ENCODE measurements at regions not wholly inside any gene's neighbourhood (a gene's known extent, or its start where the extent isn't known, plus 50 kb on each side); places are given as distances from the start of the nearest gene placed in this dataset.

DNA sequence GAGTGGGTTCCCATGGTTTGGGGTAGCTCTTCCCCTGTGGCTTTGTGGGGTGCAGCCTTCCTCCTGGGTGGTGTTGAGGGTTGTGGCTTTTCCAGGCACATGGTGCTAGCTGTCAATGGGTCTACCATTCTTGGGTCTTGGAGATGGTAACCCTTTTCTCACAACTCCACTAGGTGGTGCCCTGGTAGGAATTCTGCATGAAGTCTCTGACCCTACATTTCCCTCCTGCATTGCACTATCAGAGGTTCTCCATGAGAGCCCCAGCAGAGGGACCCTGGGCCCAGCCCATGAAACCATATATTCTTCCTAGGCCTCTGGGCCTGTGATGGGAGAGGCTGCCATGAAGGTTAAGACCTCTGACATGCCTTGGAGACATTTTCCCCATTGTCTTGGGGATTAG lies 1093.3 kb downstream of the SLC16A7 start:
- DNase-seq (ENCODE audit: extremely low spot score): no peak

GRCh38 chr12:60693019-60693626 lies 1097.3 kb downstream of the SLC16A7 start:
- ChIA-PET POLR2A (no interaction called here), CTCF (no interaction called here)
- no peak for TF ChIP-seq ELF4 (IDR thresholded peaks at IDR 0.05)
- TF ChIP-seq TARDBP (IDR thresholded peaks at IDR 0.05): no peak
- TF ChIP-seq, protein P1, sequence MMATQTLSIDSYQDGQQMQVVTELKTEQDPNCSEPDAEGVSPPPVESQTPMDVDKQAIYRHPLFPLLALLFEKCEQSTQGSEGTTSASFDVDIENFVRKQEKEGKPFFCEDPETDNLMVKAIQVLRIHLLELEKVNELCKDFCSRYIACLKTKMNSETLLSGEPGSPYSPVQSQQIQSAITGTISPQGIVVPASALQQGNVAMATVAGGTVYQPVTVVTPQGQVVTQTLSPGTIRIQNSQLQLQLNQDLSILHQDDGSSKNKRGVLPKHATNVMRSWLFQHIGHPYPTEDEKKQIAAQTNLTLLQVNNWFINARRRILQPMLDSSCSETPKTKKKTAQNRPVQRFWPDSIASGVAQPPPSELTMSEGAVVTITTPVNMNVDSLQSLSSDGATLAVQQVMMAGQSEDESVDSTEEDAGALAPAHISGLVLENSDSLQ (IDR thresholded peaks at IDR 0.05): no peak
- no peak for TF ChIP-seq L3MBTL2 (conservative IDR thresholded peaks at IDR 0.05)
- TF ChIP-seq ZNF384 (IDR thresholded peaks at IDR 0.05): no peak
- no peak for DNase-seq (ENCODE audit: extremely low spot score)

More for the DNA sequence above, 1093.3 kb downstream of the SLC16A7 start:
- POLR2A ChIA-PET: no interaction called here
- TF ChIP-seq TARDBP (IDR thresholded peaks at IDR 0.05): no peak
- TF ChIP-seq BHLHE40 (IDR thresholded peaks at IDR 0.05; ENCODE audit: borderline replicate concordance): no peak
- no peak for TF ChIP-seq FOXM1 (IDR thresholded peaks at IDR 0.05; ENCODE audit: borderline replicate concordance)
- TF ChIP-seq NFRKB (IDR thresholded peaks at IDR 0.05): no peak
- TF ChIP-seq HDGF (IDR thresholded peaks at IDR 0.05; ENCODE audit: borderline replicate concordance): no peak
- no peak for TF ChIP-seq SUZ12 (IDR thresholded peaks at IDR 0.05)
- TF ChIP-seq CTBP1 (IDR thresholded peaks at IDR 0.05; ENCODE audit: borderline replicate concordance): no peak
- TF ChIP-seq, protein P1 (IDR thresholded peaks at IDR 0.05): no peak
- CTCF ChIA-PET: no interaction called here

DNA sequence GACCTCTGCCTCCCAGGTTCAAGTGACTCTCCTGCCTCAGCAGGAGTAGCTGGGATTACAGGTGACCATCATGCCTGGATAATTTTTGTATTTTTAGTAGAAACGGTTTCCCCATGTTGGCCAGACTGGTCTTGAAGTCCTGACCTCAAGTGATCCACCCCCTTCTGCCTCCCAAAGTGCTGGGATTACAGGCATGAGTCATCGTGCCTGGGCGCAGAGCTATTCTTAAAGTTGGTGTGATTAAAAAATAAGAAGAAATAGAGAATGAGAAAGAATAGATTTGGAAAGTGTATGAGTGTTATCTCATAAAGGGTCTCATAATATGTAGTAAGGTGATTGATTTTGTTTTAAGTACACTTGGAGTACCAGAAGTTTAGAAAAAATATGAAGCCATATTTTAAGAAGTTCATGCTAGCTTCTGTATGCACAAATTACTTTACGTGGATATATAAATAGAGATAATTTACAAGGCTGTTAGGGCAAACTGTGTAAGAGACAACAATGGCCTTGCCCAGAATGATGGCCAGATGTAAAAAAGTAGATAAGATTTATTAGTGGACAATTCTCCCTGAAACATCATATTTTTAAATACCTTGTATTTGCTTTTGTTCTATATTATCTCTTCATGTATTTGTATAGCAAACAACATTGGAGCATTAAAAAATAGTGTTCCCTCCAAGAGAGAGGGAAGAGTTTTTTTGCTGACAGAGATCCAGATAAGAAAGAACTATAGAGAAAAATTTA lies 1108.5 kb downstream of the SLC16A7 start:
- ChIA-PET CTCF (no interaction called here), POLR2A (no interaction called here)
- TF ChIP-seq ELF4 (IDR thresholded peaks at IDR 0.05) (no peak), FOXK2 (IDR thresholded peaks at IDR 0.05) (no peak), FOXM1 (IDR thresholded peaks at IDR 0.05; ENCODE audit: borderline replicate concordance) (no peak), L3MBTL2 (conservative IDR thresholded peaks at IDR 0.05) (no peak), BHLHE40 (IDR thresholded peaks at IDR 0.05; ENCODE audit: borderline replicate concordance) (no peak), HDGF (IDR thresholded peaks at IDR 0.05; ENCODE audit: borderline replicate concordance) (no peak), SP1 (IDR thresholded peaks at IDR 0.05) (no peak)
- TF ChIP-seq, protein P1 (IDR thresholded peaks at IDR 0.05): no peak
- DNase-seq (ENCODE audit: extremely low spot score): no peak

DNA sequence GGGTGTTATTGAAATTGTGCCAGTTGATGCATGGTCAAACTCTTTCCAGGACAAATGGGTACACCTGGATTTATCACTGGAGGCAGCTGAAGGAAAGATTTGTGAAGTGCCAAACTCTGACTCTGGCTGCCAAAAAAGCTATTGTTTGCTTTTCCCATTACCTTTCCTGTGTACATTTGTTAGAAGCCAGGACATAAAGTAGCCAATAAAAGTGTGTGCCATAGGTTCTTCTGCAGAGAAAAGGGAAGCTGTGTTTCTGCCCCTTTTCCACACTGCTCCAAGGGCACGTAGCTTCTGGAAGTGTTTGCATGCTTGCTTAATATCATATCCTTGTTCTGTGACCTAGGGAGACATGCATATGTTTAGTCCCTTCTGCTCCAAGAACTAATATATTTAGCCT lies 1114.4 kb downstream of the SLC16A7 start:
- TF ChIP-seq LEF1 (IDR thresholded peaks at IDR 0.05; ENCODE audit: borderline replicate concordance) (no peak), FOXM1 (IDR thresholded peaks at IDR 0.05; ENCODE audit: borderline replicate concordance) (no peak), NFRKB (IDR thresholded peaks at IDR 0.05) (no peak), SUZ12 (IDR thresholded peaks at IDR 0.05) (no peak), BHLHE40 (IDR thresholded peaks at IDR 0.05; ENCODE audit: borderline replicate concordance) (no peak), HDGF (IDR thresholded peaks at IDR 0.05; ENCODE audit: borderline replicate concordance) (no peak), FOXK2 (IDR thresholded peaks at IDR 0.05) (no peak), ZNF384 (IDR thresholded peaks at IDR 0.05) (no peak), ARNT (IDR thresholded peaks at IDR 0.05) (no peak), SP1 (IDR thresholded peaks at IDR 0.05) (no peak), CTBP1 (IDR thresholded peaks at IDR 0.05; ENCODE audit: borderline replicate concordance) (no peak), TARDBP (IDR thresholded peaks at IDR 0.05) (no peak), L3MBTL2 (conservative IDR thresholded peaks at IDR 0.05) (no peak), FOXA1 (IDR thresholded peaks at IDR 0.05) (no peak), ELF4 (IDR thresholded peaks at IDR 0.05) (no peak)
- TF ChIP-seq, protein P1 (IDR thresholded peaks at IDR 0.05): no peak
- POLR2A ChIA-PET: no interaction called here
- CTCF ChIA-PET: interaction anchor here (0.6 kb wide), 1 partner anchor 524 kb away, joined by 7 read pairs; no protein-coding TSS in a partner anchor
- no peak for DNase-seq (ENCODE audit: extremely low spot score)

DNA sequence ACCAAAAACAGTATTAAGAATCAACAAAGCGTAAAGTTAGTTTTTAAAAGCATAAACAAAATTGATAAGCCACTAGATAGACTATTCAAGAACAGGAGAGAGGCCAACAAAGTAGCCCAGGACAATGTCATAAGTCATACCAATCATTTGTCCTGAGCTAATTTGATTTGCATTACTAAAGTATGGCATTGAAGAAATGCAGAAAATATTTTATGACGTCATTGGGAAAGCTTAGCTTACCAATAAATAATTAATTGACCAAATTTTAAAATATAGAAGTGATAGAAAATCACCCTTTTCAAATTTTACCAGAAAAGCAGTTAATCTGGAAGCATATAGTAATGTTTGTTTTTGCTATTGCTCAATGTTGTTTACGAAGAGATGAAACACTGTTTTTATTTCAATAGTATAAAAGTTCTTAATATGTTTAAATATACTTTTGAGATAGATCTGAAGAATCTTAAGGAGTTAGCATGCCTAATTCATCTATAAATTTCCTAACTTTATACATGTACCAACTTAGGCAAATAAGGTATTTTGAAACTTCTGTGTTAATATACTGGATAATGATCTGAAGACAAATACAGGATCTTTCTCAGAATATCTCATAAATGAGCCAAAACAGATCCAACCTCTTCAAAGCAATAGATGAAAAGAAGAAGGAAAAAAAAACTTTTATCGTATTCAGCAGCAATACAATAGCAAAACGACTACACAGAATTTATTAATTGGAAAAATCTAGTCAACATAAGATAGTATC lies 1118.5 kb downstream of the SLC16A7 start:
- POLR2A ChIA-PET: no interaction called here
- CTCF ChIA-PET: no interaction called here
- TF ChIP-seq FOXM1 (IDR thresholded peaks at IDR 0.05; ENCODE audit: borderline replicate concordance) (no peak), ARNT (IDR thresholded peaks at IDR 0.05) (no peak), CTBP1 (IDR thresholded peaks at IDR 0.05; ENCODE audit: borderline replicate concordance) (no peak), SUZ12 (IDR thresholded peaks at IDR 0.05) (no peak), ZNF384 (IDR thresholded peaks at IDR 0.05) (no peak), LEF1 (IDR thresholded peaks at IDR 0.05; ENCODE audit: borderline replicate concordance) (no peak), FOXK2 (IDR thresholded peaks at IDR 0.05) (no peak)
- TF ChIP-seq, protein P1 (IDR thresholded peaks at IDR 0.05): no peak
- DNase-seq (ENCODE audit: extremely low spot score): no peak

Data from HEK293T (cell line).